ENCODE measurements at regions not wholly inside any gene's neighbourhood (a gene's known extent, or its start where the extent isn't known, plus 50 kb on each side); places are given as distances from the start of the nearest gene placed in this dataset.
A peak's percentile ranks its signal among the peaks of the same experiment; 100 is the strongest.
"Not testable (repeated sequence)": the region's sequence is repeated elsewhere in the genome, so short reads cannot be mapped to it uniquely, and the experiment has no call there.

DNA sequence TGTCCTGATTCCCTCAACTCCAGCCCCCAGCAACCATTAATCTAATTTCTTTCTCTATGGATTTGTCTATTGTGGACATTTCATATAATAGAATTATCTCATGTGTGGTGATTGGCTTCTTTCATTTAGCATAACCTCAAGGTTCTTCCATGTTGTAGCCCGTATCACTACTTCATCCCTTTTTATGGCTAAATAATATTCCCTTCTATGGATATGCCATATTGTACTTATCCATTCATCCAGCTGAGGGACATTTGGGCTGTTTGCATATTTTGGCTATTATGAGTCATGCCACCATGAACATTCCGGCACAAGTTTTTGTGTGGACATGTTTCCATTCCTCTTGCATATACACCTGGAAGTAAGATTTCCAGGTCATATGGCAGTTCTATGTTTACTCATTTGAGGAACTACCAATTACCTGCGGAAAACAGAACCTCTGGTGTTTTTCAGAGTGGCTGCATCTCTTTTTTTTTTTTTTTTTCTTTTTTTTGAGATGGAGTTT is 108.7 kb upstream of the MAP1LC3B2 start:
- Histone ChIP-seq H3K27ac (ENCODE audit: low read length) (no peak overlapping the region), H3K9me3 (ENCODE audit: control insufficient read depth, low read depth, low read length) (no peaks in the 10 kb centered on the region), H3K27me3 (ENCODE audit: control insufficient read depth, insufficient read depth, low read length) (no peaks in the 10 kb centered on the region), H3K4me3 (ENCODE audit: low read length) (no peak overlapping the region), H3K36me3 (ENCODE audit: control insufficient read depth, insufficient read depth, low read length) (no peaks in the 10 kb centered on the region), H3K4me1 (ENCODE audit: control insufficient read depth, insufficient read depth, low read length) (peaks cover 9% of the 10 kb centered on the region)
- no CpG with 5 or more reads among the region's 3 CpGs for WGBS (ENCODE audit: insufficient coverage, low lambda C conversion rate)
- no peak for DNase-seq

DNA sequence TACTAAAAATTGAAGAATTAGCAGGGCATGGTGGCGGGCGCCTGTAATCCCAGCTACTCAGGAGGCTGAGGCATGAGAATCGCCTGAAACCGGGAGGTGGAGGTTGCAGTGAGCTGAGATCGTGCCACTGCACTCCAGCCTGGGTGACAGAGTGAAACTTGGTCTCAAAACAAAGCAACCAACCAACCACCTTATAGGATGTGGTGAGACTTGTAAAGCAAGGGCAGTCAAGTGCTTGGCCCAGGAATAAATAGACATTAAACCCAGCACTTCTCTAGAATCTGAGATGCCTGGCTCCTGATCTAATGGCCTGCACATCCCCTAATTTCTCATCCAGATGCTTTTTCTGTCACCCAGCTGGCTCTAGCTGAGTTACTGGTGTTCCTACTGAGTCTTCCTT is 106.2 kb upstream of the MAP1LC3B2 start:
- not testable (repeated sequence) for H3K36me3 ChIP-seq (ENCODE audit: control insufficient read depth, insufficient read depth, low read length); H3K27me3 ChIP-seq (ENCODE audit: control insufficient read depth, insufficient read depth, low read length); DNase-seq; H3K4me3 ChIP-seq (ENCODE audit: low read length); H3K27ac ChIP-seq (ENCODE audit: low read length); H3K9me3 ChIP-seq (ENCODE audit: control insufficient read depth, low read depth, low read length)
- H3K4me1 ChIP-seq (ENCODE audit: control insufficient read depth, insufficient read depth, low read length) = peaks cover 20% of the 10 kb centered on the region
- WGBS (ENCODE audit: insufficient coverage, low lambda C conversion rate) = no CpG with 5 or more reads among the region's 5 CpGs

DNA sequence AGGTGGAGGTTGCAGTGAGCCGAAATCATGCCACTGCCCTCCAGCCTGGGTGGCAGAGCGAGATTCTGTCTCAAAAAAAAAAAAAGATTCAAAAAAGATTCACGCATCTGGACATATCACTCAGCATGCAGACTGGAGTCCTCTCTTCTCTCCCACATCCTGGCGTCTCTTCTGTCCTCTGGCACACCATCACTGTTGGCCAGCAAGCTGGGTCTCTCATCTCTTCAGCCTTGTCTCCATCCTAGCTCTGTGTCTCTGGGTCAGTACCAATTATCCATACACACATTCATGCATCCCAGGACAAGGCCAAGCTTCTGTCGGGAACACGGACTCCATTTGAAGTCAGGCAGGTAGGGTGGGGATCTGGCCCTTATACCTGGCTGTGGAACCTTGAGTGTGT is 105.5 kb upstream of the MAP1LC3B2 start:
- H3K36me3 ChIP-seq (ENCODE audit: control insufficient read depth, insufficient read depth, low read length) = no peaks in the 10 kb centered on the region
- WGBS (ENCODE audit: insufficient coverage, low lambda C conversion rate) = no CpG with 5 or more reads among the region's 6 CpGs
- H3K27ac ChIP-seq (ENCODE audit: low read length) = no peak overlapping the region
- no peak overlapping the region for H3K4me3 ChIP-seq (ENCODE audit: low read length)
- H3K4me1 ChIP-seq (ENCODE audit: control insufficient read depth, insufficient read depth, low read length) = peaks cover 20% of the 10 kb centered on the region
- DNase-seq = no peak
- H3K9me3 ChIP-seq (ENCODE audit: control insufficient read depth, low read depth, low read length) = no peaks in the 10 kb centered on the region
- no peaks in the 10 kb centered on the region for H3K27me3 ChIP-seq (ENCODE audit: control insufficient read depth, insufficient read depth, low read length)

DNA sequence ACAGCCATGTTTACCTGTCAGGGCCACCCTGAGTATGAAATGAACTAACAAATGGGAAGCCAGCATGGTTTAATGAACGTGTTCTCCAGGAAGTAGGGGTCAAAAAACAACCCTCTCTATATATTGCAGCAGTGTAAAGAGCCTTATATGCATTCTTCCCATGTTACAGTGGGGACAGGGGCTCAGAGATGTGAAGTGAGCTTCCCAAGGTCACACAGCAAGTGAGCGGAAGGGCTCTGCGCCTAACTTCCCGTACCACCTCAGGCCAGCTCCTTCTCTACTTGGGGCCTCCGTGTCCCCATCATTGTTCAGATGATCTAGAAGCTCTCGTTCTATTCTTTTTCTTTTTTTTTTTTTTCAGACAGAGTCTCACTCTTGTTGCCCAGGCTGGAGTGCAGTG is 105.1 kb upstream of the MAP1LC3B2 start:
- Histone ChIP-seq H3K4me1 (ENCODE audit: control insufficient read depth, insufficient read depth, low read length) (peaks cover 20% of the 10 kb centered on the region), H3K27ac (ENCODE audit: low read length) (no peak overlapping the region), H3K9me3 (ENCODE audit: control insufficient read depth, low read depth, low read length) (no peaks in the 10 kb centered on the region), H3K27me3 (ENCODE audit: control insufficient read depth, insufficient read depth, low read length) (no peaks in the 10 kb centered on the region), H3K4me3 (ENCODE audit: low read length) (no peak overlapping the region), H3K36me3 (ENCODE audit: control insufficient read depth, insufficient read depth, low read length) (no peaks in the 10 kb centered on the region)
- no peak for DNase-seq
- 92% methylated on average over 2 of the region's 6 CpGs for WGBS (ENCODE audit: insufficient coverage, low lambda C conversion rate)

DNA sequence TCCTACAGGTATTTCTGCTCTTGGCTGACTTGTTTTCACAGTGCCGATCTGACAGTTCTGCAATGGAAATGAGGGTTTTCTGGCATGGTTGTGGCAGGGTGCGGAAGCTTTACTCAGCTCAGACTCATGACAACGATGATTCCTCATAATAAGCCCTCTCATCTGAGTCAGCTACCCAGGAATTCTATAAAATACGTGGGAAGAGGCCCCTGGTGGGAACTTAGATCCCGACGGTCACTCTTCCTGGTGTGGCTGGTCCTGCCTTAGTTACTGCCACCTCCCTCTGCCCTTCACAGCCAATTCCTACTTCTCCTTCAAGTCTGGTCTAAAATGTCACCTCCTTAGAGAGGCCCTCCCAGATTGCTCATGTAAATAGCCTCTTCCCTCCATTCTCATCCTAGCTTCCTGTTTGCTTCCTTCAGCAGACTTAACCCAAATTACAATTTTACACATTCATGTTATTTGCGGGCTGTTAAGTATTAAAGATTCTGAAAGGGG is 104.2 kb upstream of the MAP1LC3B2 start:
- peak overlapping the region; percentile 47 for H3K27ac ChIP-seq (ENCODE audit: low read length)

DNA sequence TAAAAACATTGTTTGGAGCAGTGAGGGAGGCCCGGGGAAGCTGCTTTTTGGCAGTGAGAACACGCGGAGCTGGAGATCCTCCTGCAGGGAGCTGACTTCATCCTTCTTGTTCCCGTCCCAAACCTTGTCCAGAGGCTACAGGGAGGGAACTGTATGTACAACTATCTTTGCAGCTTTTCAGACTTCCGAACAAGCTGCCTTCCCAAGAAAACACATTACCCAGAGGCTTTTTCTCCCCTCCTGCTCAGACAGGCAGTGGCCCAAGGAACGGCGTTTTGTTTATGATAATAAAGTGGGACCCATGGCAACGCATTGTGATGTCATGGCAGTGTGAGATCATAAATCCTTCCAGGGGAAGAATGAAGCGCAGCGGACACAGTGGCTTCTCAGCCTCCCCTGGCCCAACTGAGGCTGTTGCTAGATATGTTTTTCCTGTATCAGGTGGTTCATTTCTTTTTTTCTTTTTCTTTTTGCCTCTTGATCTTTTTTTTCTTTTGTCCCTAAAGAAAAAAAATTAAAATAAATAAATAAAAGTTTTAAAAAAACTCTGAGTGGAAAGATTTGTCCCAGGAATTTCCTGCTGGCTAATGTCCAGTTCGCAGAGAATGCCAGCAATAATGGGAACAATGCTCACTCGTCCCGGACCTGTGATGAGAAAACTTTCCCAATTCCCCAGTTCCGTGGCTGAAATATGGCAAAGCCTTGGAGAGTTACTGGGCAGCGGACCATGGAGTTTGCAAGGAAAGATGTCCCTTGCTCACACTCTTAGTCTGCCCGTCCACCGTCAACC is 103.4 kb upstream of the MAP1LC3B2 start:
- peaks cover 20% of the 10 kb centered on the region for H3K4me1 ChIP-seq (ENCODE audit: control insufficient read depth, insufficient read depth, low read length)
- peak; percentile 89 to 90 for DNase-seq
- peak overlapping the region; percentile 47 for H3K27ac ChIP-seq (ENCODE audit: low read length)
- H3K4me3 ChIP-seq (ENCODE audit: low read length) = no peak overlapping the region
- H3K36me3 ChIP-seq (ENCODE audit: control insufficient read depth, insufficient read depth, low read length) = no peaks in the 10 kb centered on the region
- no peaks in the 10 kb centered on the region for H3K9me3 ChIP-seq (ENCODE audit: control insufficient read depth, low read depth, low read length)
- WGBS (ENCODE audit: insufficient coverage, low lambda C conversion rate) = 76% methylated on average over 2 of the region's 17 CpGs
- no peaks in the 10 kb centered on the region for H3K27me3 ChIP-seq (ENCODE audit: control insufficient read depth, insufficient read depth, low read length)

More for the DNA sequence above, 104.2 kb upstream of the MAP1LC3B2 start:
- Histone ChIP-seq H3K27me3 (ENCODE audit: control insufficient read depth, insufficient read depth, low read length) (no peaks in the 10 kb centered on the region), H3K9me3 (ENCODE audit: control insufficient read depth, low read depth, low read length) (no peaks in the 10 kb centered on the region), H3K4me3 (ENCODE audit: low read length) (no peak overlapping the region), H3K36me3 (ENCODE audit: control insufficient read depth, insufficient read depth, low read length) (no peaks in the 10 kb centered on the region), H3K4me1 (ENCODE audit: control insufficient read depth, insufficient read depth, low read length) (peaks cover 20% of the 10 kb centered on the region)
- 73% methylated on average over 3 of the region's 7 CpGs for WGBS (ENCODE audit: insufficient coverage, low lambda C conversion rate)
- no peak for DNase-seq

DNA sequence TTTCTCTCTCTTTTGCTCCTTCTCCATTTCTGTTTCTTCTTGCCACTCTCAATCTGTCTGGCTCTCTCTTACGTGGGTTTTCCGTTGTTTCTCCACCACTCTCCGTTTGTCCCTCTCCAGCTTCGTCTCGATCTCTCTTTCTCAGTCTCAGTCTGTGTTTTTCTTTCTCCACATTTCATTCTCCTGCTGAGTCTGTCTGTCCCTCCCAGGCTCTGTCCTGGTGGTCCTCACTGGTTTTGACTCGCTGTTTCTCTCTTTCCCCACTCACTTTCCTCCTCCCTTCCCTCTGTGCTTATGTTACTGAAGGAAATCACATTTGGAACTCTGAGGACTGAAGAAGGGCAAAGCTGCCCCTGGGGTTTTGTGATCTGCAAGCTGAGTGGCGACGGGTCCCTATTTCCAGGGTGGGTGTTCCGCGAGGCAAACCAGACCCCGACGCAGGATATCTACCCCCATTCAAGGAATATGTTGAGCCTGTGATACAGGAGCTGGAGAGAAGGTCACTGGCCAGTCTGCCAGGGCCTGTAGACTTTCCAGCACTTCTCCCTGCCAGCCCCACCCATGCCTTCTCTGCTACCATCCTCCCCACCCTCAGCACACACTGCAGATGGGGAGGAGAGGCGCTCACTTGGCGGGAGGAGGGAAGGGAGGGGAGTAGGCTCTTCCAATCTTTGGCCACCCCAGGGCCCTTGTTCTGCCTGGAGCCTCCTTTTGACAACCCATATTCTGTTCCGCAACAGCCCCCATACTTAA is 102.7 kb upstream of the MAP1LC3B2 start:
- 46% methylated on average over 5 of the region's 15 CpGs for WGBS (ENCODE audit: insufficient coverage, low lambda C conversion rate)
- Histone ChIP-seq H3K9me3 (ENCODE audit: control insufficient read depth, low read depth, low read length) (no peaks in the 10 kb centered on the region), H3K36me3 (ENCODE audit: control insufficient read depth, insufficient read depth, low read length) (no peaks in the 10 kb centered on the region), H3K27ac (ENCODE audit: low read length) (peak overlapping the region; percentile 43), H3K4me3 (ENCODE audit: low read length) (no peak overlapping the region), H3K4me1 (ENCODE audit: control insufficient read depth, insufficient read depth, low read length) (peaks cover 20% of the 10 kb centered on the region), H3K27me3 (ENCODE audit: control insufficient read depth, insufficient read depth, low read length) (no peaks in the 10 kb centered on the region)
- peak in 1 of 2 donors; percentile 23 for DNase-seq

DNA sequence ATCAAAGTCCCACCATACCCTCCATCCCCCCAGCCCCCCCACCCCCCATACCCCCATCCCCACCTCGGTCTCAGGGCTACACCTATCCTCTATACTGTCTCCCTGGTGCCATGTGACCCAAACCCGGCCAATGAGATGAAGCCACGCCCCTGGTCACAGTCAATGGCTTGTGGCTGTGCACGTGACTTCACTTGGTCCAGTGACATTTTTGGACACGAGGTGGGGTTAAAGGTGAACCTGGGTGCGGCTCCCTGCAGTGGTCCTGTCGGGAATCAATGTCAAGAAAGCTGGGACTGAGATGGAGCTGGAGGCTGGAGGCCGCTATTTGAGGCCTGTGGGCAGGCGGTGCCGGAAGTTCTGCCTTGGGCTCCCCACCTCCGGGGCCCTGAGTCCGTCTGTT is 100.7 kb upstream of the MAP1LC3B2 start:
- H3K27ac ChIP-seq (ENCODE audit: low read length) = no peak overlapping the region
- no peaks in the 10 kb centered on the region for H3K36me3 ChIP-seq (ENCODE audit: control insufficient read depth, insufficient read depth, low read length)
- H3K4me3 ChIP-seq (ENCODE audit: low read length) = no peak overlapping the region
- no peaks in the 10 kb centered on the region for H3K27me3 ChIP-seq (ENCODE audit: control insufficient read depth, insufficient read depth, low read length)
- no peaks in the 10 kb centered on the region for H3K9me3 ChIP-seq (ENCODE audit: control insufficient read depth, low read depth, low read length)
- no peak for DNase-seq
- WGBS (ENCODE audit: insufficient coverage, low lambda C conversion rate) = no CpG with 5 or more reads among the region's 12 CpGs
- peaks cover 20% of the 10 kb centered on the region for H3K4me1 ChIP-seq (ENCODE audit: control insufficient read depth, insufficient read depth, low read length)

DNA sequence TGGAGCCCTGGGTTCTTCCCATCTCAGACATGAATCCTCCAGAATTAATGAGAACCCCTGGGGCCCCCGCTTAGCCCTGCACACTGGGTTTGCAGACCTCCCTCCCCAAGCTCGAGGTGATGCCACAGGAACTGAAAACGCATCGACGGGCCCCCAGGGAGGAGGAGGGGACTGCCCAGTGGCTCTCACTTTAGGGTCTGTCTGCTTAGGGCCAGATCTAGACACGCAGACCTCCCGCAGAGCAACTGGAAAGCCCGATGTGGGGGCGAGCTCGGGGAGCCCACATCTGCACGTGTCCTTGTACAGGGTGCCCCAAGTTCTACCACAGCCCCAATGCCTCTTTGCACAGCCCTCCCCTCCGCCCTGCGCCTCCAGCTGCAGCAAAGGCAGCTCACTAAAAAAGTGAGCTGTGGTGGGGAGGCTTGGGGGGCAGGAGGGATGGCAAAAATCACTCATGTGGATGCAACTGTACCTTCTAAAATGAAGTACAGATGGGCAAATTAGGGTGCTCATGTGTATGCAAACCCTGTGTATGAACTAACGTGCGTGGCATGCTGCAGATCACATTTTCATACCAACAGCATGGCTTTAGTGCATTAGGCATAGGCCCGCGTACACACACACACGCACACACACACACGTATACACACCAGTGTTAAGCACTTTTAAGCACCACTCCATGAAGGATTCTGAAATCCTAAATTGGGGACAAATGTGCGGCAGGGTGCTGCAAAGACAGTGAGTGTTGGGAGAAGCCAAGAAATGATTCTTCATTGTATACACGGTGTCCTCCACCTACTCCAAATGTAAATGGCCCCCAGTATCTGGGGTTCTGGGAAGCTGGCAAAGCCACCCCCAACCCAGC is 99.9 kb upstream of the MAP1LC3B2 start:
- WGBS (ENCODE audit: insufficient coverage, low lambda C conversion rate) = no CpG with 5 or more reads among the region's 21 CpGs
- H3K27ac ChIP-seq (ENCODE audit: low read length) = no peak overlapping the region
- DNase-seq = no peak
- peaks cover 20% of the 10 kb centered on the region for H3K4me1 ChIP-seq (ENCODE audit: control insufficient read depth, insufficient read depth, low read length)
- H3K4me3 ChIP-seq (ENCODE audit: low read length) = no peak overlapping the region
- H3K36me3 ChIP-seq (ENCODE audit: control insufficient read depth, insufficient read depth, low read length) = no peaks in the 10 kb centered on the region
- no peaks in the 10 kb centered on the region for H3K27me3 ChIP-seq (ENCODE audit: control insufficient read depth, insufficient read depth, low read length)
- H3K9me3 ChIP-seq (ENCODE audit: control insufficient read depth, low read depth, low read length) = no peaks in the 10 kb centered on the region

Data from large intestine (tissue), 3 donors.